MM.1S (cell line): ENCODE measurements at regions not wholly inside any gene's neighbourhood (a gene's known extent, or its start where the extent isn't known, plus 50 kb on each side); places are given as distances from the start of the nearest gene placed in this dataset.

Source experiments
- EZH2 ChIP-seq: fragments of 300-600 bp; sonication (generic); optimal IDR thresholded peaks from 2 replicates; pipeline ENCODE3; 2017; ENCODE audit warnings: low read depth, mild to moderate bottlenecking, antibody characterized with exemption, low read length, mixed read lengths
- EZH2phosphoT487 ChIP-seq: fragments of 300-600 bp; sonication (generic); IDR thresholded peaks from 2 replicates; pipeline ENCODE4 v1.6.1; 2018; ENCODE audit warnings: antibody characterized with exemption, low read length
- TF ChIP-seq, protein P1 (sequence below): fragments of 300-600 bp; sonication (generic); IDR thresholded peaks from 2 replicates; pipeline ENCODE4 v1.5.1; 2016; ENCODE audit warnings: antibody characterized with exemption, low read length, mixed read lengths

DNA sequence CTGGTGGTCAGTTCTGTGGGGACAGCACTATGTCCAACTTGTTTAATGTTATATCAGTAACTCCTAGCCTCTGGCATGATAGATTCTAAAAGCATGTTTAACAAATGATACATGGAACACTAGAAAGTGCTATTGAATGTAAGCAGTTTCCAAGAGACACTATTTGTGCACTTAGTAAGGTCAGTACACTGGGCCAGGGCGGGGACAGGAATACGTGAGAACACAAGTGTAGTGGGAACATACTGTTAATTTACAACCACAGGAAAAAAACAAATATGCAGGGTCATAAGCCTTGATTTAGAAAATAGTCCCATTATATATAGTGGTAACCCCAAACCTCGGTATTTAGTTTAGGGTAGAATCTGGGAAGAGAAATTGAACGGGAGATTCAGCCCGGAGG lies 88.9 kb upstream of the SLC38A2 start:
- TF ChIP-seq, protein P1, sequence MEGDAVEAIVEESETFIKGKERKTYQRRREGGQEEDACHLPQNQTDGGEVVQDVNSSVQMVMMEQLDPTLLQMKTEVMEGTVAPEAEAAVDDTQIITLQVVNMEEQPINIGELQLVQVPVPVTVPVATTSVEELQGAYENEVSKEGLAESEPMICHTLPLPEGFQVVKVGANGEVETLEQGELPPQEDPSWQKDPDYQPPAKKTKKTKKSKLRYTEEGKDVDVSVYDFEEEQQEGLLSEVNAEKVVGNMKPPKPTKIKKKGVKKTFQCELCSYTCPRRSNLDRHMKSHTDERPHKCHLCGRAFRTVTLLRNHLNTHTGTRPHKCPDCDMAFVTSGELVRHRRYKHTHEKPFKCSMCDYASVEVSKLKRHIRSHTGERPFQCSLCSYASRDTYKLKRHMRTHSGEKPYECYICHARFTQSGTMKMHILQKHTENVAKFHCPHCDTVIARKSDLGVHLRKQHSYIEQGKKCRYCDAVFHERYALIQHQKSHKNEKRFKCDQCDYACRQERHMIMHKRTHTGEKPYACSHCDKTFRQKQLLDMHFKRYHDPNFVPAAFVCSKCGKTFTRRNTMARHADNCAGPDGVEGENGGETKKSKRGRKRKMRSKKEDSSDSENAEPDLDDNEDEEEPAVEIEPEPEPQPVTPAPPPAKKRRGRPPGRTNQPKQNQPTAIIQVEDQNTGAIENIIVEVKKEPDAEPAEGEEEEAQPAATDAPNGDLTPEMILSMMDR: no peak
- TF ChIP-seq EZH2 (no peak), EZH2phosphoT487 (no peak)
